Left kidney (tissue), 1 donor: ENCODE measurements at regions not wholly inside any gene's neighbourhood (a gene's known extent, or its start where the extent isn't known, plus 50 kb on each side); places are given as distances from the start of the nearest gene placed in this dataset.
"Not testable (repeated sequence)": the region's sequence is repeated elsewhere in the genome, so short reads cannot be mapped to it uniquely, and the experiment has no call there.

Experiments used
- DNase-seq: peaks from one replicate; pipeline ENCODE4 v3.0.0-alpha.2; 2013

DNA sequence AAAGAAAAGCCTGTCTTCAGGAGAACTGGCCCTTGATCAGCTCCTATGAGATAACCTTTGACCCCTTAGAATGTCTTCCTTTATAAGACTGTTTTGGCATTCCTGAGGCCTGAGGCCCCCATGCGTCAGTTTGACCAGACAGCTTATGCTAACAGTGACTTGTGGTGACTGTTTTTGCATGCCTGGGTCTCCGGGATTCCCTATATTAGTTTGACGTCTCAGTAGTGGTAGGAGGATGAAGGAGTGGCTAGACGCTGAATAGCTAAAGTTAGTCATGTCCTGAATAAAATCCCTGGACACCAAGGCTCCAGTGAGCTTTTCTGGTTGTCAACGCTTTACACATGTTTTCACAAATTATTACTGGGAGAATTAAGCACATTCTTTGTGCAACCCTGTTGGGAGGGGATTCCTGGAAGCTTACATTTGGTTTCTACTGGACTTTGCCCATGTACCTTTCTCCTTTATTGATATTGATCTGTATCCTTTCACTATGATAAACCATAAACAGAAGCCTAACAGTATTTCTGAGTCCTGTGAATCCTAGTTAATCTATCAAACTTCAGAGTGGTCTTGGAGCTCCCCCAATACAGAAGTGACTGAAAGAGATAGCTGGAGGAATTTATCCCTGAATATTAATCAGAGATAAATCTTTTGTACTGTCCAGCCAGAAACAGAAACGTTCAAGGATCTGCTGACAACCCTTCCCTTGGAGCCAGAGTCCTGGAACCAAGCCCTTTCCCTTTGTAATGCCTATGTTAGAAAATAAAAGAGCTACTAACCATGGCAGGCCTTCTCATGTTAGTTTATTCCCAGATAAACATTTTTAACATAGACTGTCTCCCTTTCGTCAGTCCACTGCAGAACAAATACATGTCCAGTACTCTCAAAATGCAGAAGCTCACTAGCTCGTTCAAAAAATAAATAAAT, 479.2 kb downstream of the RPS29 start:
- no peak for DNase-seq

DNA sequence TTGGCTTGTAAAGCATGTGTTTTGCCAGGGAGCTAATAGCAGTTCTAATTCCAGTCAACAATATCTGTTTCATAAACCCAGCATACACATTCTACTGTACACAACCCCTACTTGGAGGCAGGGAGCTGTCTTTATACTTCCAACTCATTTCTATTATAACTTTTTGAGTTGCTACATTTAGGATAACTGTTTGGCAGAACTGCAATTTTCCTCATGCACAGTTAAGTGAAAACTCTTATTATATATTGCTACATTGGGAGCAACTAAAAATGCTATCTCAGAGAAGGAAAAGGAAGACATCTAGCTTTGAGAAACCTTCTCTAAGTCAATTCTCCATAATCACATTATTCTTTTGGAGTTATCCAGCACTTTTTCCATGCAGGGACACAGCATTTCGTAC, 480.2 kb downstream of the RPS29 start:
- DNase-seq: no peak

GRCh38 chr14:49105512-49105911, 480.7 kb downstream of the RPS29 start:
- DNase-seq: no peak

DNA sequence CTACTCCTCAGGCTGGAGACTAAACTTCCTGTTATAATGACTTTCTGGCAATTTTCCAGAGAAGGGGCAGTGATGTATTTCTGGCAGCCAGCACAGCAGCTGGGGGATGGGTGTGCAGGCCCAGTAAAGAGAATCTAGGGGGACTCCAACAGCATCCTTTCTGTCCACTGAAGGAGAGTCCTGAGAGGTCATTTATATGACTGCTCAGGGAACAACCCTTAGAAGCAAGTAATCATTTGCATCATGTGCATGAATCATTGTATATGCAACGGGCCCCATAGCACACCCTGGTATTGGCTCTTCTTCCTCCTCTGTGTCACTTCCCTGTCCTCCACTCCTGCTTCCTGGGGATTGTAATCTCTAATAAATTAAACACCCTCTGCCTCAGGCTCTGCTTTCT, 493.8 kb downstream of the RPS29 start:
- no peak for DNase-seq

DNA sequence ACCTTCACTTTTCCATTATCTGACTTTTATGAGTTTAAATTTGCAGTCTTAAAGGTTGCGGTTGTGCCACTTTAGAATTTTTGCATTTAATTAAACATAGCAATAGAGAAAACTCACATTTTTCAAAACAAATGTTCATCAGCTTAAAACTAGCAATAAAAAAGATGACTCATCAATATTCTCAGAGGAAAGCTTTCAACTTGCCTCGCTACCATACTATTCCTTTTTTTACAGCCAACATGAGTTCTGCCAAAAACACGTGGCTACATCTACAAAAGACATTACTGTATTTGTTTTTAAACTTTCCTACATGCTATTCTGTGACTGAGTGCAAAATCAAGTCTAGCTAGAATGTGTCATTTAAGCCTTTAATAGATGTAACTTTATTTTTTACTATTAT, 497.1 kb downstream of the RPS29 start:
- no peak for DNase-seq

DNA sequence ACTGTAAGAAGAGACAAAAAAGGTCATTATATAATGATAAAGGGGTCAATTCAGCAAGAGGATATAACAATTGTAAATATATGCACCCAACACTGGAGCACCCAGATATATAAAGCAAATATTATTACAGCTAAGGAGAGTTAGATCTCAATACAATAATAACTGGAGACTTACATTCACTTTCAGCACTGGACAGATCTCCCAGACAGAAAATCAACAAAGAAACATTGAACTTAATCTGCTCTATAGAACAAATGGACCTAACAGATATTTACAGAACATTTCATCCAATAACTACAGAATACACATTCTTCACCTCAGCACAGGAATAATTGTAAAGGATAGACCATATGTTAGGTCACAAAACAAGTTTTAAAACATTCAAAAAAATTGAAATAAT, 512.9 kb downstream of the RPS29 start:
- not testable (repeated sequence) for DNase-seq

DNA sequence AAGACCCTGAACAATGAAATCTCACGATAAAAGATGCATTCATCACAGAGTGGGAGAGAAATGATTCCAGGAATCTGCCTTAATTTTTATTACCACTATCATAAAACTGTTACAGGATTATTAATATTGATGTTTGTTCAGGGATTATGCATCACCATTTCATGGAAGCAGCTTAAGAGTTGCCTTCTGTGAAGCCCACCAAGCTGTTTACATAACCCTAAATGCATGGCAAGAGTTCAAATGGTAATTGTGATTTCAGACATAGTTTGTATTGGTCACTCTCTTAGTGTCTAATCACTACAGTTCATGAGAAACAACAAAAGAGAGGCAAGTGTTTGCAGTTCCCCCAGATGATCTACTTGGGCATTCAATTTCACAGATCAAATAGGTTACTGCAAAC, 527.7 kb downstream of the RPS29 start:
- peak; percentile 41 for DNase-seq

DNA sequence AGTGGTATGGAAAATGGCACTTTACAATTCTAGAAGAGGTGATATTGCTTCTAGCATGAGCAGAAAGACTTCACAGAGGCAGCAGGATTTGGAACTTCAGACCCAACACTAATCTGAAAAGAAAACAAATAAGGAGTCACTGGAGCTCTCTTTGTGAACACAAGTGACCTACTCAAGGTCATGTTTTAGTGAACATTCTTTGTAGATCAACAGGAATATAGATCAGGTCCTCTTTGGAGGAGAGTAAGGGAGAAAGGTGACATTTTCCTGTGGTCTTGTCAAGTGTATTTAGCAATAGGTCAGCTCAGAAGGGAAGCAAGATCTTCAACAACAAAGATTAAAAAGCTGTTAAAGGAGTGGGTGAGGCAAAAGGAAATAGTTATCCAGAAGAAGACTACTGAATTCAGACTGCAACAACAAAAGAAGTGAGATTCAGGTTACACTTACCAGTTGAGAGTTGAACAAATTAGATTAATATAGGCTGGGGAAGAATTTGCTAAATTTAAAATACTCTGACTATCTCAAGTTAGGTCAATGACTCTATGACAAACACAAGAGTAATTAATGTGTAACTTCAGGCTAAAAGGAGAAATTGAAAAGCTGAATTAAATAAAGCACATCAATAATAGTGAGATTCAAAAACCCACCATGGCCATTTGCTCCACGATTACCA, 528.2 kb downstream of the RPS29 start:
- DNase-seq: no peak

GRCh38 chr14:49056021-49056420, 530.2 kb downstream of the RPS29 start:
- DNase-seq: no peak

GRCh38 chr14:49052521-49052920, 533.7 kb downstream of the RPS29 start:
- DNase-seq: peak; percentile 46

DNA sequence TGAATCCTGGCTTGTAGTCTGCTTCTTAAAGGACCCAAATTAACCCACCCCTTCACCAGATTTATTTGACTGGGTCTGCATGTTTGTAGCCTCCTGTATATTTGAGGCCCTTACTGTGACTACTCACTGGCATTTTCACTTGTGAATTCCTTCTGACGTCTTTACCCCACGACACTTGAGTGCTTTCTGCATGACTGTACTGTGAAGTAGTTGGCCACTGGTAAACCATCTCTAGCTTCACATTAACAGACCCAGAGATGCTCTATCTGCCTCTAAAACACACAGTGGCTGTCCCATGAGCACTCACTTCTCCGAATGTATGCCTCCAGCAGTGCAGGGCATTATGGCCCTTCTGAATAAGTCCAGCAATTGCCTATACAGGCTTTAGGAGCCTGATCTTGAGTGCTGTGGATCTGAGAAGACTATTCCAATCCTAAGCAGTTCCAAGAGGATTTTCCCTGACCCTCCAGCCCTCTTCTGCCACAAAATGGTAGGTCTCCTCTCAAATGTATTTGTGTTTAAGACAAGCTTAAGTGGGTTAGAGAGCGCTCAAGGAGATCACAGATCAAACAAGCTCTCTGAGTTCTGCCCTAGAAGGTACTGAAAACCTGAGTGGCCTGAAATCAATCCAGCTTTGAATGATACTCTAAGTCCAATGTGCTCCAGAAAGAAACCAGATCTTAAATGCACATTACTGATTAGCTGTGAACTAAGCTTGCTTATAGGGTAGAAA, 534.7 kb downstream of the RPS29 start:
- no peak for DNase-seq

GRCh38 chr14:49050822-49051221, 535.4 kb downstream of the RPS29 start:
- DNase-seq: no peak

- DNase-seq: no peak
Measured at GRCh38 chr14:49049711-49050110, 536.5 kb downstream of the RPS29 start.

DNA sequence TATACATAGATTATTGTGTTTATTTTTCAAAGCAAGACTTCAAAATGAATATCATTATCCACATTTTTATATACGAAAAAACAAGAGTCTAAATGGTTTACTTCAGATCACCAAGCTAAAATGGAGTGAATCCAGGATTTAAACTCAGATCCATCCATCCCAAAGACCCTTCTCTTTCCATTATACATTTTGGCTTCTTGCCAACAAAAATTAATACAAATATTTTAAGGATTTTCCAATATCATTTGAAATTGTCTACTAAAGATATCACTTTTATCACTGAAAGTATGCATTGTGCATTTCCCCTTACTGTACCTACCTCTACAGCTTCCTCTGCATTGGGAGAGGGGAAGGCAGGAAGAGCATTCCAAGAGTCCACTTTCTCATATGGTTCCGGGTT, 541.2 kb downstream of the RPS29 start:
- DNase-seq: no peak

GRCh38 chr14:49036984-49037516, 549.1 kb downstream of the RPS29 start:
- no peak for DNase-seq

DNA sequence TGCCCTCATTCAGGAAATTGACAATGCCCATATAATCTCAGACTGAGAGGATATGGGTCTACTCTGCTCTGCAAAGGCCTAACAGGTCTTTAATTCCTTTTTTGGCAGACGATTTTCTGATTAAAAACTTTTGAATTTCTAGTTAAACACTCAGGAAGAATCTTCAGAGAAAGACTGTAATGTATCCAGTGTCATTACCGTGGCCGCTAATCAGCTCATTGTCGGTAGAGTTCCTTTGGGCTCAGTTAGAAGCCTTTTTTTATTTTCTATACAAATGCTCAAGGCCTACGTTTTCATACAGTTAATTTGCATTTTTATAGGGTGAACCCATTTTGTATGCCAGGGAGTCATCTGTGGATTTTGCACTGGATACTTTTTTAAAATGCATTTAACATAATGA, 549.9 kb downstream of the RPS29 start:
- DNase-seq: no peak

DNA sequence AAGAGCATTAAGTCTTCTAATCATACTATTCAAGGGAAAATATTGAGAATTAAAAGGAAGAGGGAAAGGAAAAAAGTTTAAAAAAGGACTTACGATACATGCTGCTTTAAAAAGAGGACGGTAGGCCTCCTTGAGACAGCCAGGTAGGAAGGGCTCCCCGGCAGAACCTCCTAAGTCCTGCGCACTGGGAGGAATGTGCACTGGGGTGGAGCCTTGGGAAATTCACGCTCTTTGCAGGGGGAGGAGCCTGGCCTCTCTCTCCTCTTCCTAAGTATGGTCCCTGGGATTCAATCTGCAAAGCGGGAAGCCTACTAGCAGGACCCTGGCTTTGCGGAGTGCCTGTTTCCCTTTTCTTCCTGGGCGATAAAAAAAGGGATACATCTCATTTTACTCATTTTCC, 553.0 kb downstream of the RPS29 start:
- DNase-seq: no peak

DNA sequence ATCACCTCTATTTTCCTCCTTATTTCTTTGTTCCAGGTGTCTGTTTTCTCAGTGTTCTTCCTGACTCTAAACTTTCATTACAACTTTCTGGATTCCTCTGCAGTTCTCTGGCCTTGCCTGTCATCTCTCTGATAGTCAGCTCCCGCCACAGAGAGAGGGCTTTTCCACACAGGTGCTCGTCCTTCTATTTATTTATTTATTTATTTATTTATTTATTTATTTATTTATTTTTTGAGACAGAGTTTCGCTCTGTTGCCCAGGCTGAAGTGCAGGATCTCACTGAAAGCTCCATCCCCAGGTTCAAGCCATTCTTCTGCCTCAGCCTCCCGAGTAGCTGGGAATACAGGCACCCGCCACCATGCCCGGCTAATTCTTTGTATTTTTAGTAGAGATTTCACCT, 554.5 kb downstream of the RPS29 start:
- not testable (repeated sequence) for DNase-seq

DNA sequence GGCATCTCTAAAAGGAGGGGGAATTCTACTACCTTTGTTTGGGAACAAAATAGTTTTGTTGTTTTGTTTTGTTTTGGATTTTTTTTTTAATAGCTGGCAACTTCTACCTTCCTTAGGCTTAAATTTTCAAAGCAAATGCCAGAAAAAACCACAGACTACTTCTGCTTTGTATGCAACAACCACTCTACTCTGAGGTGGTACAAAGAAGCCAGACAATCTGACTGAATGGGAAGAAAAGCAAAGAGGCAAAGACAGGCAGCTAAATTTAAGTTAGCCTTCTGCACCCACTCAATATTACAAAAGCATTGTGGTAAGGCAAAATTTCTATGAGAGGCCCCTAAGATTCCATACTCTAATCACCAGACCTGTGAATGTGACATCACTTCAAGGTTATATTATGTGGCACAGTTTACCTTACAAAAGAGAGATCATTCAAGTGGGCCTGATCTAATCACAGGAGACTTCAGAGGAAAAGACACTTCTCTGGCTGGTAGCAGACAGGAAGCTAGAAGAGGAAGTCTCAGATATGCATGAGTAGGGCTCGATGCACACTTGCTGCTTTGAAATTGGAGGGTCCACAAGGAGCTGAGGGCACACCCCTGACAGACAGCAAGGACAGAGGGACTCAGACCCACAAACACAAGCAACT, 566.6 kb downstream of the RPS29 start:
- DNase-seq: no peak

DNA sequence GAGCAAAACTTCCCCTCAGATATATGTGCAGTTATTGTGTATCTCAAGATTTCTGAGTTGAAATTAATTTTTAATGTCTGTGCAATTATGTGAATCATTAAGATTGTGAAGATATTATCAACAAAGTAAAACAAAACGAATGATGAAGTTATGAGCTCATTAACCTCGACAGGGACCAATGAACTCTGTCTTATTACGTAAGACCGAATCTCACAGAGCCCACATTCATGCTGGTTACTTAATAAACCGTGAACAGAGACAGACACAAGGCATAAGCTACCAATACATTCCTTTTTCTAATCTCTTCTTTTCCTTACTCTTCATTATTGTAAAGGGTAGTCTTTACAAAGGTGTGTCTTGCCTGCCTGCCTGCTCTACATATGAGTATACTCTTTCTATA, 568.7 kb downstream of the RPS29 start:
- no peak for DNase-seq

DNA sequence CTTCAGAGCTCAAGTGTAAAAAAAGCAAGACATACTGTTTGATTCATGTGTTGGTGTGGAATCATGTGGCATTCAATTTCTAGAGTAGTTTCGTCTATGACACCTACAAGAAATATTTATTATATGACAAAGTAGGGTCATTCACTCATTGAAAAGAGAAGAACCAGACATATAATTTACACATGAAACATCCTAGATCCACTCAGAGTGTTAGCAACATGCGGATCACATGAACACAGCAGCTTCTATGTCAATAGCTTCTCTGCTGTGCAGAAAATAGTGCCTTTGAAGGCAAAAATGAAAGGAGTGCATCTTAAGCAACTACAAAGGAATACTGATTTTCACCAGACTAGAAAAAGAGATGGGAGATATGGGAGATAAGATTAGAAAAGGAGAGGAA, 569.8 kb downstream of the RPS29 start:
- no peak for DNase-seq

DNA sequence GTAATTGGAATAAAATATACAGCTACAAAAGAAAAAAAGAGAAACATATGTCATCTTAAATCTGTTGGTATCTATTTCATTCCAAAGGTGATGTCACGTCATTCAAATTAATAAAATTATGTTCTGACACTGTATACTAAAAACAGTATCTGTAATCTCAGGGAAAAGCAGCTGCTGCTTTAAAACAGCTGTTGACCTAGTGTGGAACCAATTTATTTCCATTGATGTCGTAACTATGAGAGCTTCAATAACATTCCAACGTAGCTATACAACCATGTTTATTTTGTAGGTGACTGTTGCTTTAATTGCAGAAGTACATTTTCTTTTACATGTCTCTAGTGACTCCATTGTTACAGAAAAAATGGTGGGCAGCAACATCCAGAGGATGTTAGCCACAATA, 571.7 kb downstream of the RPS29 start:
- DNase-seq: no peak
